Osteocyte (in vitro differentiated cells): ENCODE measurements at regions not wholly inside any gene's neighbourhood (a gene's known extent, or its start where the extent isn't known, plus 50 kb on each side); places are given as distances from the start of the nearest gene placed in this dataset.

ENCODE experiments used
- DNase-seq: peaks from one replicate; pipeline ENCODE4 v3.0.0; 2021; ENCODE audit warnings: mixed read lengths; ENCODE audit not compliant: unreplicated experiment; ENCODE audit errors: extremely low spot score
- H3K27ac Mint-ChIP-seq: one replicate; pipeline ENCODE4 v1.8.0; 2021; ENCODE audit warnings: mild to moderate bottlenecking, mixed read lengths; ENCODE audit not compliant: unreplicated experiment
- H3K27me3 Mint-ChIP-seq: one replicate; pipeline ENCODE4 v1.8.0; 2021; ENCODE audit warnings: mixed read lengths; ENCODE audit not compliant: unreplicated experiment
- H3K36me3 Mint-ChIP-seq: one replicate; pipeline ENCODE4 v1.8.0; 2021; ENCODE audit warnings: mixed read lengths; ENCODE audit not compliant: unreplicated experiment
- H3K4me1 Mint-ChIP-seq: one replicate; pipeline ENCODE4 v1.8.0; 2021; ENCODE audit warnings: mixed read lengths; ENCODE audit not compliant: unreplicated experiment
- H3K4me3 Mint-ChIP-seq: one replicate; pipeline ENCODE4 v1.8.0; 2021; ENCODE audit warnings: mild to moderate bottlenecking, moderate library complexity, mixed read lengths; ENCODE audit not compliant: unreplicated experiment
- H3K9me3 Mint-ChIP-seq: one replicate; pipeline ENCODE4 v1.8.0; 2021; ENCODE audit warnings: mixed read lengths; ENCODE audit not compliant: unreplicated experiment
- TF ChIP-seq, protein P1 (sequence below): fragments of 200-600 bp; sonication (generic); IDR thresholded peaks from 2 replicates; pipeline ENCODE4 v1.5.0; 2021; ENCODE audit warnings: antibody characterized with exemption, mild to moderate bottlenecking, moderate library complexity

DNA sequence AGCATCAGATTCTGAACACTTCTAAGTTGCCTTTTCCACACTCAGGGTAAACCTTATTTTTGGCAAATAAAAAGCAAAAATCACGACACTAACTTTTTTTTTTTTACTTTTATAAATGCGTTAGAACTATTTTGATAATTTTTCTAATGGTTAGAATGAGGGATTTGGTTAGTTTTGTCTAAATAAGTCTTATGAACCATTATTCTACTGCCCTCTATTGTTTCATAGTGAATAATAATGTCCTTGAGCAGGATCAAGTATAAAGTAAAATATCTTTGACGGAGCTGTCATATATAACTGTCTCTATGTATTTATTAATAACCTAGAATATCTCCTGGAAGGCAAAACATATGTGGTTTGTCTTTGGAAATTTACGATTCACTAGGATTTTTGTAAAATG, 631.8 kb downstream of the GABRG2 start:
- TF ChIP-seq, protein P1, sequence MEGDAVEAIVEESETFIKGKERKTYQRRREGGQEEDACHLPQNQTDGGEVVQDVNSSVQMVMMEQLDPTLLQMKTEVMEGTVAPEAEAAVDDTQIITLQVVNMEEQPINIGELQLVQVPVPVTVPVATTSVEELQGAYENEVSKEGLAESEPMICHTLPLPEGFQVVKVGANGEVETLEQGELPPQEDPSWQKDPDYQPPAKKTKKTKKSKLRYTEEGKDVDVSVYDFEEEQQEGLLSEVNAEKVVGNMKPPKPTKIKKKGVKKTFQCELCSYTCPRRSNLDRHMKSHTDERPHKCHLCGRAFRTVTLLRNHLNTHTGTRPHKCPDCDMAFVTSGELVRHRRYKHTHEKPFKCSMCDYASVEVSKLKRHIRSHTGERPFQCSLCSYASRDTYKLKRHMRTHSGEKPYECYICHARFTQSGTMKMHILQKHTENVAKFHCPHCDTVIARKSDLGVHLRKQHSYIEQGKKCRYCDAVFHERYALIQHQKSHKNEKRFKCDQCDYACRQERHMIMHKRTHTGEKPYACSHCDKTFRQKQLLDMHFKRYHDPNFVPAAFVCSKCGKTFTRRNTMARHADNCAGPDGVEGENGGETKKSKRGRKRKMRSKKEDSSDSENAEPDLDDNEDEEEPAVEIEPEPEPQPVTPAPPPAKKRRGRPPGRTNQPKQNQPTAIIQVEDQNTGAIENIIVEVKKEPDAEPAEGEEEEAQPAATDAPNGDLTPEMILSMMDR = no peak
- no peaks in the 10 kb centered on the region for H3K36me3 Mint-ChIP-seq
- peaks cover 50% of the 10 kb centered on the region for H3K9me3 Mint-ChIP-seq
- no peaks in the 10 kb centered on the region for H3K27me3 Mint-ChIP-seq
- no peak overlapping the region for H3K27ac Mint-ChIP-seq
- H3K4me1 Mint-ChIP-seq = no peaks in the 10 kb centered on the region
- H3K4me3 Mint-ChIP-seq = no peak overlapping the region
- no peak for DNase-seq

DNA sequence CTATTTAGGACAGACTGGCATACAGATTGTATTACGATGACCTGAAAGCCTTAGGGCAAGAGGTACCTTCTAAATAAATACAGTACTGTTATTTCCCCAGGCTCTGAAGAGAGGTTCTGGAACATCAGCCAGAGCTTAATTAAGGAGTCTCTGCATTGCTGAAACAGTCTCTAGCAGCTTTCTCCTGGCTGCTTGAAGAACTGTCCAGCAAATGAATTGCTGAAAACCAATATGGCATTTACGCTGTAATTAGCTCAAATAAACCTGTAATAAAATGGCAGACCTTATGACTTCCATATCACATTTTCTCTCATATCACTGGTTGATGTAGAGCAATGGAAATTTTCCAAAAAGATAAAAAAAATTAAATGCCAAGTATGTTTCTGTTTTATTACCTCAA, 636.3 kb downstream of the GABRG2 start:
- Mint-ChIP-seq H3K27ac (no peak overlapping the region), H3K4me1 (no peaks in the 10 kb centered on the region), H3K9me3 (peaks cover 39% of the 10 kb centered on the region), H3K4me3 (no peak overlapping the region), H3K36me3 (no peaks in the 10 kb centered on the region), H3K27me3 (no peaks in the 10 kb centered on the region)
- TF ChIP-seq, protein P1 = no peak
- DNase-seq = no peak

DNA sequence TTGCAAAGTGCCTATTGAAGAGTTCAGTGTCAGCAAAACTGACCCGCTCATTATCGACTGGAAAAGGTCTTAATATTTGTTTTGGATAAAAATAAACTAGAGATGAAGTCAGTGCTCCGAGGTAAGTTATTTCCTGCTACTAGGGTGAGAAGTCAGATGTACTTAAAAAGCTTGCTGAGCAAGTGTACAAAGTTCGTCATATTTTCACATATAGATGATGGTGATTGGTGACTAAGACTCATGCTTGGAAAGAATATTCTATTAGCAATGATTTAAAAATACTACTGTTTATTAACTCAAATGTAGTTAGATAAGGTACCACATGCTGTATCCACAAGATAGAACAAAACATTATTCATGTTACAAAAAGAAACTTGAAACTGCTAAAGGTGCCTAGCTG, 643.7 kb downstream of the GABRG2 start:
- Mint-ChIP-seq H3K4me1 (no peaks in the 10 kb centered on the region), H3K27me3 (no peaks in the 10 kb centered on the region), H3K4me3 (no peak overlapping the region), H3K27ac (no peak overlapping the region), H3K36me3 (no peaks in the 10 kb centered on the region), H3K9me3 (peaks cover 32% of the 10 kb centered on the region)
- no peak for DNase-seq
- TF ChIP-seq, protein P1 = no peak

DNA sequence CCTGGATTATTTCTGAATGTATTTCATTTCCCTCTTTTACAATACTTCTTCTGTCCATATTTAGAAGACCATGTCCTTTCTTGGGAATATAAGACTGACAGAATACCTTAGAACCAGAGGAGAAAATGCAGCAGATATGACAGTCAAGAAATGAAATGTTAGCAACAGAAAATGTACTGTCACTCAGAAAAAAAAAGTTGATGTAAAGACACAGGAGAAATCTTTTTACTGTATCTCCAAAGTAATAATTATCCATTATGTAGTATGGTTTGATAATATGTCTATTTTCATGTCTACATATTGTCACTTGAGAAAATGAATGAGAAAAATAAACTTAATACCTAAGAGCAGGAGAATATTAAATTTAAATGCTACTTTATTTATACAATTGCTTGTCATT, 652.1 kb downstream of the GABRG2 start:
- H3K9me3 Mint-ChIP-seq = peaks cover 27% of the 10 kb centered on the region
- H3K4me3 Mint-ChIP-seq = no peak overlapping the region
- no peaks in the 10 kb centered on the region for H3K4me1 Mint-ChIP-seq

DNA sequence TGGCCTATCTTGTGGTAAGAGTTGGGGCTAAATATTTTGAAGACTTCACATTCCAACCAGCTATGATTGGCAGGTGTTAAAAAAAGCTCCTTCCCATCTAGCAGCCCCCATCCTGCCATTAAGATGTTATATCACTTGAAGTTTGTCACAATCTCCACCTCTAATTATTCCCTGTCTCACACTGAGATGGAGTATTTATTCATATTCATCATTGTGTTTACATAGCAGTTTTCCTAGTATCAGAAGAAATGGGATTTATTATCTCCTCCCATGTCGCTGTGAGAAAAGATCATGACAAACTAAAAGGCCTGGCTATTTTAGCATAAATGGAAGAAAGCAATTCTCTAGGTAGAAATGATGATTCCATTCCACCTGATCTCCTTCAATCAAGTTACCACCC, 653.6 kb downstream of the GABRG2 start:
- Mint-ChIP-seq H3K4me1 (no peaks in the 10 kb centered on the region), H3K36me3 (peaks cover 2% of the 10 kb centered on the region)

More for the DNA sequence above, 652.1 kb downstream of the GABRG2 start:
- H3K36me3 Mint-ChIP-seq = peaks cover 2% of the 10 kb centered on the region
- DNase-seq = no peak
- TF ChIP-seq, protein P1 = no peak
- no peak overlapping the region for H3K27ac Mint-ChIP-seq
- no peaks in the 10 kb centered on the region for H3K27me3 Mint-ChIP-seq

More for the DNA sequence above, 653.6 kb downstream of the GABRG2 start:
- H3K9me3 Mint-ChIP-seq = peaks cover 30% of the 10 kb centered on the region
- TF ChIP-seq, protein P1 = no peak
- no peak overlapping the region for H3K4me3 Mint-ChIP-seq
- no peaks in the 10 kb centered on the region for H3K27me3 Mint-ChIP-seq
- DNase-seq = no peak
- no peak overlapping the region for H3K27ac Mint-ChIP-seq
